ENCODE measurements at regions not wholly inside any gene's neighbourhood (a gene's known extent, or its start where the extent isn't known, plus 50 kb on each side); places are given as distances from the start of the nearest gene placed in this dataset.

- H3K9me3 ChIP-seq (ENCODE audit: control insufficient read depth, low read length) = no peaks in the 10 kb centered on the region
- no peaks in the 10 kb centered on the region for H3K36me3 ChIP-seq (ENCODE audit: control insufficient read depth, insufficient read depth, low read length)
- no peak overlapping the region for H3K9ac ChIP-seq (ENCODE audit: low read length)
- H3K4me3 ChIP-seq (ENCODE audit: low read length) = no peak overlapping the region
- no peaks in the 10 kb centered on the region for H3K4me1 ChIP-seq (ENCODE audit: control insufficient read depth, insufficient read depth, low read length)
- H3K27me3 ChIP-seq (ENCODE audit: control insufficient read depth, insufficient read depth, low read length) = no peaks in the 10 kb centered on the region
These were observed 131.8 kb downstream of the TAF11L14 start for GRCh38 chr5:17766031-17766430.

GRCh38 chr5:17769277-17769676, 135.0 kb downstream of the TAF11L14 start:
- no peaks in the 10 kb centered on the region for H3K9me3 ChIP-seq (ENCODE audit: control insufficient read depth, low read length)
- H3K36me3 ChIP-seq (ENCODE audit: control insufficient read depth, insufficient read depth, low read length) = no peaks in the 10 kb centered on the region
- no peaks in the 10 kb centered on the region for H3K4me1 ChIP-seq (ENCODE audit: control insufficient read depth, insufficient read depth, low read length)
- H3K9ac ChIP-seq (ENCODE audit: low read length) = no peak overlapping the region
- no peaks in the 10 kb centered on the region for H3K27me3 ChIP-seq (ENCODE audit: control insufficient read depth, insufficient read depth, low read length)
- H3K4me3 ChIP-seq (ENCODE audit: low read length) = no peak overlapping the region

- Histone ChIP-seq H3K27me3 (ENCODE audit: control insufficient read depth, insufficient read depth, low read length) (no peaks in the 10 kb centered on the region), H3K4me3 (ENCODE audit: low read length) (no peak overlapping the region), H3K4me1 (ENCODE audit: control insufficient read depth, insufficient read depth, low read length) (no peaks in the 10 kb centered on the region), H3K9me3 (ENCODE audit: control insufficient read depth, low read length) (no peaks in the 10 kb centered on the region), H3K36me3 (ENCODE audit: control insufficient read depth, insufficient read depth, low read length) (no peaks in the 10 kb centered on the region), H3K9ac (ENCODE audit: low read length) (no peak overlapping the region)
These were observed 138.0 kb downstream of the TAF11L14 start for GRCh38 chr5:17772232-17772631.

- H3K9me3 ChIP-seq (ENCODE audit: control insufficient read depth, low read length) = no peaks in the 10 kb centered on the region
- H3K4me3 ChIP-seq (ENCODE audit: low read length) = no peak overlapping the region
- H3K4me1 ChIP-seq (ENCODE audit: control insufficient read depth, insufficient read depth, low read length) = no peaks in the 10 kb centered on the region
- no peaks in the 10 kb centered on the region for H3K27me3 ChIP-seq (ENCODE audit: control insufficient read depth, insufficient read depth, low read length)
- no peak overlapping the region for H3K9ac ChIP-seq (ENCODE audit: low read length)
- no peaks in the 10 kb centered on the region for H3K36me3 ChIP-seq (ENCODE audit: control insufficient read depth, insufficient read depth, low read length)
These were observed 151.5 kb downstream of the TAF11L14 start for GRCh38 chr5:17785774-17786173.

GRCh38 chr5:17788351-17788750, 154.1 kb downstream of the TAF11L14 start:
- Histone ChIP-seq H3K9ac (ENCODE audit: low read length) (no peak overlapping the region), H3K4me1 (ENCODE audit: control insufficient read depth, insufficient read depth, low read length) (no peaks in the 10 kb centered on the region), H3K36me3 (ENCODE audit: control insufficient read depth, insufficient read depth, low read length) (no peaks in the 10 kb centered on the region), H3K4me3 (ENCODE audit: low read length) (no peak overlapping the region), H3K9me3 (ENCODE audit: control insufficient read depth, low read length) (no peaks in the 10 kb centered on the region), H3K27me3 (ENCODE audit: control insufficient read depth, insufficient read depth, low read length) (no peaks in the 10 kb centered on the region)

GRCh38 chr5:17794201-17794600, 159.9 kb downstream of the TAF11L14 start:
- H3K36me3 ChIP-seq (ENCODE audit: control insufficient read depth, insufficient read depth, low read length) = no peaks in the 10 kb centered on the region
- no peaks in the 10 kb centered on the region for H3K9me3 ChIP-seq (ENCODE audit: control insufficient read depth, low read length)
- no peak overlapping the region for H3K4me3 ChIP-seq (ENCODE audit: low read length)
- H3K9ac ChIP-seq (ENCODE audit: low read length) = no peak overlapping the region
- H3K4me1 ChIP-seq (ENCODE audit: control insufficient read depth, insufficient read depth, low read length) = no peaks in the 10 kb centered on the region
- no peaks in the 10 kb centered on the region for H3K27me3 ChIP-seq (ENCODE audit: control insufficient read depth, insufficient read depth, low read length)

GRCh38 chr5:17794815-17795214, 160.6 kb downstream of the TAF11L14 start:
- Histone ChIP-seq H3K9ac (ENCODE audit: low read length) (no peak overlapping the region), H3K27me3 (ENCODE audit: control insufficient read depth, insufficient read depth, low read length) (no peaks in the 10 kb centered on the region), H3K9me3 (ENCODE audit: control insufficient read depth, low read length) (no peaks in the 10 kb centered on the region), H3K36me3 (ENCODE audit: control insufficient read depth, insufficient read depth, low read length) (no peaks in the 10 kb centered on the region), H3K4me3 (ENCODE audit: low read length) (no peak overlapping the region), H3K4me1 (ENCODE audit: control insufficient read depth, insufficient read depth, low read length) (no peaks in the 10 kb centered on the region)

GRCh38 chr5:17796142-17796541, 161.9 kb downstream of the TAF11L14 start:
- Histone ChIP-seq H3K4me1 (ENCODE audit: control insufficient read depth, insufficient read depth, low read length) (no peaks in the 10 kb centered on the region), H3K9me3 (ENCODE audit: control insufficient read depth, low read length) (no peaks in the 10 kb centered on the region), H3K4me3 (ENCODE audit: low read length) (no peak overlapping the region), H3K27me3 (ENCODE audit: control insufficient read depth, insufficient read depth, low read length) (no peaks in the 10 kb centered on the region), H3K9ac (ENCODE audit: low read length) (no peak overlapping the region), H3K36me3 (ENCODE audit: control insufficient read depth, insufficient read depth, low read length) (no peaks in the 10 kb centered on the region)

- no peak overlapping the region for H3K9ac ChIP-seq (ENCODE audit: low read length)
- H3K4me3 ChIP-seq (ENCODE audit: low read length) = no peak overlapping the region
- no peaks in the 10 kb centered on the region for H3K9me3 ChIP-seq (ENCODE audit: control insufficient read depth, low read length)
- no peaks in the 10 kb centered on the region for H3K36me3 ChIP-seq (ENCODE audit: control insufficient read depth, insufficient read depth, low read length)
- no peaks in the 10 kb centered on the region for H3K4me1 ChIP-seq (ENCODE audit: control insufficient read depth, insufficient read depth, low read length)
- H3K27me3 ChIP-seq (ENCODE audit: control insufficient read depth, insufficient read depth, low read length) = no peaks in the 10 kb centered on the region
These were observed 162.6 kb downstream of the TAF11L14 start for GRCh38 chr5:17796757-17797396.

- H3K36me3 ChIP-seq (ENCODE audit: control insufficient read depth, insufficient read depth, low read length) = no peaks in the 10 kb centered on the region
- no peak overlapping the region for H3K4me3 ChIP-seq (ENCODE audit: low read length)
These were observed 165.3 kb downstream of the TAF11L14 start for GRCh38 chr5:17799521-17799920.

GRCh38 chr5:17801595-17801994, 167.3 kb downstream of the TAF11L14 start:
- no peak overlapping the region for H3K9ac ChIP-seq (ENCODE audit: low read length)
- H3K4me3 ChIP-seq (ENCODE audit: low read length) = no peak overlapping the region
- H3K9me3 ChIP-seq (ENCODE audit: control insufficient read depth, low read length) = no peaks in the 10 kb centered on the region
- no peaks in the 10 kb centered on the region for H3K36me3 ChIP-seq (ENCODE audit: control insufficient read depth, insufficient read depth, low read length)
- H3K4me1 ChIP-seq (ENCODE audit: control insufficient read depth, insufficient read depth, low read length) = no peaks in the 10 kb centered on the region
- no peaks in the 10 kb centered on the region for H3K27me3 ChIP-seq (ENCODE audit: control insufficient read depth, insufficient read depth, low read length)

More at GRCh38 chr5:17799521-17799920, 165.3 kb downstream of the TAF11L14 start:
- H3K27me3 ChIP-seq (ENCODE audit: control insufficient read depth, insufficient read depth, low read length) = no peaks in the 10 kb centered on the region
- no peak overlapping the region for H3K9ac ChIP-seq (ENCODE audit: low read length)
- no peaks in the 10 kb centered on the region for H3K4me1 ChIP-seq (ENCODE audit: control insufficient read depth, insufficient read depth, low read length)
- no peaks in the 10 kb centered on the region for H3K9me3 ChIP-seq (ENCODE audit: control insufficient read depth, low read length)

- H3K36me3 ChIP-seq (ENCODE audit: control insufficient read depth, insufficient read depth, low read length) = no peaks in the 10 kb centered on the region
- H3K4me1 ChIP-seq (ENCODE audit: control insufficient read depth, insufficient read depth, low read length) = no peaks in the 10 kb centered on the region
- H3K4me3 ChIP-seq (ENCODE audit: low read length) = no peak overlapping the region
- H3K9me3 ChIP-seq (ENCODE audit: control insufficient read depth, low read length) = no peaks in the 10 kb centered on the region
- H3K9ac ChIP-seq (ENCODE audit: low read length) = no peak overlapping the region
- no peaks in the 10 kb centered on the region for H3K27me3 ChIP-seq (ENCODE audit: control insufficient read depth, insufficient read depth, low read length)
These were observed 168.0 kb downstream of the TAF11L14 start for GRCh38 chr5:17802256-17802655.

- H3K36me3 ChIP-seq (ENCODE audit: control insufficient read depth, insufficient read depth, low read length) = no peaks in the 10 kb centered on the region
- no peaks in the 10 kb centered on the region for H3K27me3 ChIP-seq (ENCODE audit: control insufficient read depth, insufficient read depth, low read length)
- H3K9me3 ChIP-seq (ENCODE audit: control insufficient read depth, low read length) = no peaks in the 10 kb centered on the region
- no peaks in the 10 kb centered on the region for H3K4me1 ChIP-seq (ENCODE audit: control insufficient read depth, insufficient read depth, low read length)
- no peak overlapping the region for H3K4me3 ChIP-seq (ENCODE audit: low read length)
- H3K9ac ChIP-seq (ENCODE audit: low read length) = no peak overlapping the region
These were observed 169.7 kb downstream of the TAF11L14 start for GRCh38 chr5:17803971-17804370.

Measured in mucosa of stomach (tissue), 1 donor.